A673 (cell line): ENCODE measurements at regions not wholly inside any gene's neighbourhood (a gene's known extent, or its start where the extent isn't known, plus 50 kb on each side); places are given as distances from the start of the nearest gene placed in this dataset.
A peak's percentile ranks its signal among the peaks of the same experiment; 100 is the strongest.

Experiments
- BruUV-seq: library from RNA; stranded (reverse); fragments of 400-500 nt; replicated peaks from 2 replicates; lab custom pipeline; 2021; lab: Mats Ljungman, UMichigan
- CTCF ChIA-PET: fragments of 300-600 bp; sonication (Branson Sonifier 250); formaldehyde crosslinking; loops from one replicate; lab custom pipeline; 2022; ENCODE audit warnings: antibody characterized with exemption; lab: Charles Lee
- POLR2A ChIA-PET: fragments of 300-600 bp; sonication (Branson Sonifier 250); formaldehyde crosslinking; loops from one replicate; lab custom pipeline; 2022; ENCODE audit warnings: antibody characterized with exemption; ENCODE audit not compliant: low non-redundant PET; lab: Charles Lee
- DNase-seq: peaks from one replicate; pipeline ENCODE4 v3.0.0-alpha.2; 2015; ENCODE audit warnings: low spot score
- H3K27ac ChIP-seq: fragments of 200-600 bp; sonication (generic); 2 replicates; pipeline ENCODE4 v1.5.1; 2016; ENCODE audit warnings: mixed run types, low read depth, mild to moderate bottlenecking, mixed read lengths, antibody characterized with exemption, low read length; ENCODE audit not compliant: poor library complexity, severe bottlenecking
- H3K27me3 ChIP-seq: fragments of 200-600 bp; sonication (generic); replicated peaks from 2 replicates; pipeline ENCODE4 v1.6.1; 2017; ENCODE audit warnings: mixed run types, low read depth, mild to moderate bottlenecking, mixed read lengths, antibody characterized with exemption, low read length; ENCODE audit not compliant: insufficient read depth, poor library complexity
- H3K36me3 ChIP-seq: fragments of 200-600 bp; sonication (generic); 2 replicates; pipeline ENCODE4 v1.6.1; 2016; ENCODE audit warnings: mixed run types, mild to moderate bottlenecking, mixed read lengths, antibody characterized with exemption, low read length; ENCODE audit not compliant: insufficient read depth, poor library complexity, severe bottlenecking
- H3K4me1 ChIP-seq: fragments of 200-600 bp; sonication (generic); 2 replicates; pipeline ENCODE4 v1.6.1; 2017; ENCODE audit warnings: mixed run types, mild to moderate bottlenecking, mixed read lengths, antibody characterized with exemption, low read length; ENCODE audit not compliant: insufficient read depth, poor library complexity, severe bottlenecking
- H3K4me3 ChIP-seq: fragments of 200-600 bp; sonication (generic); 2 replicates; pipeline ENCODE4 v1.5.1; 2016; ENCODE audit warnings: low read depth, mixed run types, mild to moderate bottlenecking, mixed read lengths, low read length; ENCODE audit not compliant: poor library complexity, severe bottlenecking
- H3K9me3 ChIP-seq: fragments of 200-600 bp; sonication (generic); 2 replicates; pipeline ENCODE4 v1.6.1; 2016; ENCODE audit warnings: mixed run types, low read depth, mild to moderate bottlenecking, mixed read lengths, antibody characterized with exemption, low read length; ENCODE audit not compliant: poor library complexity, severe bottlenecking
- CTCF ChIP-seq: fragments of 300-800, 200-600 bp; sonication (generic); conservative IDR thresholded peaks from 2 replicates; pipeline ENCODE4 v1.5.1; 2017; ENCODE audit warnings: low read depth, mild to moderate bottlenecking, antibody characterized with exemption, low read length, moderate library complexity, mixed read lengths
- EZH2 ChIP-seq: fragments of 200-600 bp; sonication (generic); IDR thresholded peaks from 2 replicates; pipeline ENCODE4 v1.6.1; 2017; ENCODE audit warnings: borderline replicate concordance, low read depth, mild to moderate bottlenecking, mixed read lengths, antibody characterized with exemption, low read length; ENCODE audit not compliant: poor library complexity, severe bottlenecking
- intact Hi-C: fragments of 100-400 bp; cut with micrococcal nuclease; formaldehyde crosslinking; loops from one replicate; pipeline ENCODE4 v1.10.0; 2022; ENCODE audit not compliant: unreplicated experiment

- no peaks in the 10 kb centered on the region for H3K36me3 ChIP-seq
- no peak for DNase-seq
- ChIA-PET CTCF (no interaction called here), POLR2A (no interaction called here)
- H3K4me3 ChIP-seq: no peak overlapping the region
- intact Hi-C loops: loop anchor here (5.0 to 10.0 kb wide), 3 partner anchors 278 to 476 kb away; partner anchors contain the start of gene GPX8
- no peaks in the 10 kb centered on the region for H3K27me3 ChIP-seq
- H3K27ac ChIP-seq: peak overlapping the region; percentile 99
- peaks cover 68% of the 10 kb centered on the region for H3K4me1 ChIP-seq
- peaks cover 10% of the 10 kb centered on the region for H3K9me3 ChIP-seq
- TSS peak; percentile 79 for BruUV-seq
- TF ChIP-seq CTCF (no peak), EZH2 (no peak)
Measured at GRCh38 chr5:54720341-54720740, 202.8 kb downstream of the SNX18 start.

- no peaks in the 10 kb centered on the region for H3K27me3 ChIP-seq
- H3K9me3 ChIP-seq: peaks cover 10% of the 10 kb centered on the region
- POLR2A ChIA-PET: interaction anchor here (0.6 to 0.7 kb wide), 7 partner anchors 10 to 328 kb away, joined by 3 to 12 read pairs (median 3); no protein-coding TSS in a partner anchor
- TF ChIP-seq CTCF (no peak), EZH2 (no peak)
- H3K27ac ChIP-seq: peak overlapping the region; percentile 99
- BruUV-seq: no TSS peak
- peak; percentile 98 for DNase-seq
- H3K4me1 ChIP-seq: peaks cover 67% of the 10 kb centered on the region
- CTCF ChIA-PET: interaction anchor here (1.2 to 1.3 kb wide), 2 partner anchors 125 to 203 kb away, joined by 4 to 9 read pairs; partner anchors contain the start of gene SNX18
- peak overlapping the region; percentile 18 for H3K4me3 ChIP-seq
- intact Hi-C loops: loop anchor here (2.0 to 10.0 kb wide), 4 partner anchors 17 to 475 kb away; partner anchors contain the start of gene GPX8
- H3K36me3 ChIP-seq: no peaks in the 10 kb centered on the region
Measured at GRCh38 chr5:54719384-54720283, 202.1 kb downstream of the SNX18 start.

GRCh38 chr5:54718656-54719055 is 201.1 kb downstream of the SNX18 start:
- DNase-seq: peak; percentile 78
- no peak overlapping the region for H3K4me3 ChIP-seq
- intact Hi-C loops: loop anchor here (2.0 kb wide), 1 partner anchor 16 kb away; no protein-coding TSS in a partner anchor
- H3K27me3 ChIP-seq: no peaks in the 10 kb centered on the region
- peaks cover 57% of the 10 kb centered on the region for H3K4me1 ChIP-seq
- no TSS peak for BruUV-seq
- H3K27ac ChIP-seq: peak overlapping the region; percentile 99
- ChIA-PET CTCF (interaction anchor here (1.2 to 1.3 kb wide), 2 partner anchors 126 to 202 kb away, joined by 4 to 9 read pairs; partner anchors contain the start of gene SNX18), POLR2A (no interaction called here)
- no peaks in the 10 kb centered on the region for H3K36me3 ChIP-seq
- TF ChIP-seq CTCF (no peak), EZH2 (no peak)
- peaks cover 10% of the 10 kb centered on the region for H3K9me3 ChIP-seq
